Neural progenitor cell (in vitro differentiated cells): ENCODE measurements at regions not wholly inside any gene's neighbourhood (a gene's known extent, or its start where the extent isn't known, plus 50 kb on each side); places are given as distances from the start of the nearest gene placed in this dataset.

Experiments used
- DNase-seq: peaks from one replicate; pipeline ENCODE4 v3.0.0-alpha.2; 2016; ENCODE audit warnings: low spot score
- H2AFZ ChIP-seq: fragments of 200-600 bp; sonication (generic); replicated peaks from 2 replicates; pipeline ENCODE4 v1.6.1; 2016; ENCODE audit warnings: antibody characterized with exemption
- H3F3A ChIP-seq: fragments of 200-600 bp; sonication (generic); 2 replicates; pipeline ENCODE4 v1.6.1; 2016; ENCODE audit warnings: antibody characterized with exemption, low read depth
- H3K27ac ChIP-seq: fragments of 200-600 bp; sonication (generic); 2 replicates; pipeline ENCODE4 v1.5.1; 2016; ENCODE audit warnings: mild to moderate bottlenecking
- H3K27me3 ChIP-seq: fragments of 200-600 bp; sonication (generic); 2 replicates; pipeline ENCODE4 v1.6.1; 2016; ENCODE audit warnings: mild to moderate bottlenecking, moderate library complexity
- H3K36me3 ChIP-seq: fragments of 200-600 bp; sonication (generic); 2 replicates; pipeline ENCODE4 v1.5.1; 2016
- H3K4me1 ChIP-seq: fragments of 200-600 bp; sonication (generic); 2 replicates; pipeline ENCODE4 v1.6.1; 2016; ENCODE audit warnings: mixed run types
- H3K4me2 ChIP-seq: fragments of 200-600 bp; sonication (generic); 2 replicates; pipeline ENCODE4 v1.6.1; 2016
- H3K4me3 ChIP-seq: fragments of 200-600 bp; sonication (generic); 2 replicates; pipeline ENCODE4 v1.5.1; 2016
- H3K79me2 ChIP-seq: fragments of 200-600 bp; sonication (generic); 2 replicates; pipeline ENCODE4 v1.6.1; 2016; ENCODE audit warnings: low read depth
- H3K9ac ChIP-seq: fragments of 200-600 bp; sonication (generic); 2 replicates; pipeline ENCODE4 v1.6.1; 2016
- H3K9me3 ChIP-seq: fragments of 200-600 bp; sonication (generic); 2 replicates; pipeline ENCODE4 v1.5.1; 2016; ENCODE audit warnings: low read depth
- H4K20me1 ChIP-seq: fragments of 200-600 bp; sonication (generic); 2 replicates; pipeline ENCODE4 v1.6.1; 2016; ENCODE audit warnings: low read depth
- H3K27ac Mint-ChIP-seq: 3 replicates; pipeline ENCODE4 v1.8.0; 2021; ENCODE audit warnings: mixed read lengths
- H3K27me3 Mint-ChIP-seq: 2 replicates; pipeline ENCODE4 v1.8.0; 2022; ENCODE audit warnings: low read depth, mild to moderate bottlenecking, inconsistent platforms, moderate library complexity, mixed read lengths; ENCODE audit not compliant: insufficient read depth
- H3K36me3 Mint-ChIP-seq: 3 replicates; pipeline ENCODE4 v1.8.0; 2021; ENCODE audit warnings: mixed read lengths
- H3K4me1 Mint-ChIP-seq: 3 replicates; pipeline ENCODE4 v1.8.0; 2021; ENCODE audit warnings: mixed read lengths
- H3K4me3 Mint-ChIP-seq: 3 replicates; pipeline ENCODE4 v1.8.0; 2021; ENCODE audit warnings: mild to moderate bottlenecking, moderate library complexity, mixed read lengths
- H3K9me3 Mint-ChIP-seq: 3 replicates; pipeline ENCODE4 v1.8.0; 2020; ENCODE audit warnings: mixed read lengths
- CTCF ChIP-seq: fragments of 200-600 bp; sonication (generic); IDR thresholded peaks from 2 replicates; pipeline ENCODE4 v1.5.1; 2017; ENCODE audit warnings: antibody characterized with exemption, mild to moderate bottlenecking
- EZH2 ChIP-seq: fragments of 200-600 bp; sonication (generic); IDR thresholded peaks from 2 replicates; pipeline ENCODE4 v1.6.1; 2017; ENCODE audit warnings: antibody characterized with exemption, mild to moderate bottlenecking, moderate library complexity
- EZH2phosphoT487 ChIP-seq: fragments of 200-600 bp; sonication (generic); IDR thresholded peaks from 2 replicates; pipeline ENCODE4 v1.6.1; 2017; ENCODE audit warnings: antibody characterized with exemption

- Histone ChIP-seq H3K79me2 (no peaks in the 10 kb centered on the region), H3F3A (no peaks in the 10 kb centered on the region), H3K36me3 (no peaks in the 10 kb centered on the region), H3K9ac (no peak overlapping the region), H3K27me3 (no peaks in the 10 kb centered on the region), H2AFZ (no peak overlapping the region), H3K27ac (no peak overlapping the region), H3K4me3 (no peak overlapping the region), H3K9me3 (no peaks in the 10 kb centered on the region), H3K4me1 (no peaks in the 10 kb centered on the region), H4K20me1 (no peaks in the 10 kb centered on the region), H3K4me2 (no peak overlapping the region)
- no peaks in the 10 kb centered on the region for H3K9me3 Mint-ChIP-seq
- H3K4me3 Mint-ChIP-seq: no peak overlapping the region
- DNase-seq: peak; percentile 73
- TF ChIP-seq CTCF (peak; percentile 85), EZH2phosphoT487 (no peak)
- no peaks in the 10 kb centered on the region for H3K27me3 Mint-ChIP-seq
- H3K36me3 Mint-ChIP-seq: no peaks in the 10 kb centered on the region
- no peak overlapping the region for H3K27ac Mint-ChIP-seq
- no peaks in the 10 kb centered on the region for H3K4me1 Mint-ChIP-seq
These were observed 598.7 kb upstream of the TECRL start for GRCh38 chr4:65007841-65008439.

- no peaks in the 10 kb centered on the region for H3K79me2 ChIP-seq
- no peaks in the 10 kb centered on the region for H3K4me1 Mint-ChIP-seq
- no peak overlapping the region for H3K27ac Mint-ChIP-seq
- no peaks in the 10 kb centered on the region for H4K20me1 ChIP-seq
- no peaks in the 10 kb centered on the region for H3F3A ChIP-seq
- H3K36me3 Mint-ChIP-seq: no peaks in the 10 kb centered on the region
- no peaks in the 10 kb centered on the region for H3K4me1 ChIP-seq
- TF ChIP-seq EZH2phosphoT487 (no peak), EZH2 (no peak), CTCF (no peak)
- no peak overlapping the region for H3K4me2 ChIP-seq
- H3K4me3 ChIP-seq: no peak overlapping the region
- no peak overlapping the region for H3K4me3 Mint-ChIP-seq
- H2AFZ ChIP-seq: no peak overlapping the region
- H3K27me3 ChIP-seq: no peaks in the 10 kb centered on the region
- H3K36me3 ChIP-seq: no peaks in the 10 kb centered on the region
- H3K27ac ChIP-seq: no peak overlapping the region
- H3K9me3 Mint-ChIP-seq: peaks cover under 1% of the 10 kb centered on the region
- no peak for DNase-seq
- no peaks in the 10 kb centered on the region for H3K9me3 ChIP-seq
- no peak overlapping the region for H3K9ac ChIP-seq
- H3K27me3 Mint-ChIP-seq: no peaks in the 10 kb centered on the region
These were observed 565.9 kb upstream of the TECRL start for GRCh38 chr4:64975177-64975576.

- no peaks in the 10 kb centered on the region for H3K27me3 ChIP-seq
- no peak overlapping the region for H3K4me3 ChIP-seq
- no peak overlapping the region for H3K27ac ChIP-seq
- no peaks in the 10 kb centered on the region for H3F3A ChIP-seq
- Mint-ChIP-seq H3K4me3 (no peak overlapping the region), H3K27ac (no peak overlapping the region), H3K27me3 (peaks cover 3% of the 10 kb centered on the region), H3K4me1 (no peaks in the 10 kb centered on the region), H3K9me3 (peaks cover 9% of the 10 kb centered on the region), H3K36me3 (no peaks in the 10 kb centered on the region)
- no peak for TF ChIP-seq CTCF
- TF ChIP-seq EZH2phosphoT487: no peak
- TF ChIP-seq EZH2: no peak
- H3K79me2 ChIP-seq: no peaks in the 10 kb centered on the region
- no peaks in the 10 kb centered on the region for H3K36me3 ChIP-seq
- H3K4me1 ChIP-seq: no peaks in the 10 kb centered on the region
- no peak overlapping the region for H3K4me2 ChIP-seq
- H2AFZ ChIP-seq: no peak overlapping the region
- no peak for DNase-seq
- no peaks in the 10 kb centered on the region for H4K20me1 ChIP-seq
- H3K9ac ChIP-seq: no peak overlapping the region
- no peaks in the 10 kb centered on the region for H3K9me3 ChIP-seq
These were observed 559.8 kb upstream of the TECRL start for GRCh38 chr4:64969081-64969480.
